PC-9 (cell line): ENCODE measurements at regions not wholly inside any gene's neighbourhood (a gene's known extent, or its start where the extent isn't known, plus 50 kb on each side); places are given as distances from the start of the nearest gene placed in this dataset.

Experiments
- CTCF ChIP-seq: fragments of 200-600 bp; sonication (generic); conservative IDR thresholded peaks from 2 replicates; pipeline ENCODE4 v1.6.1; 2017; ENCODE audit warnings: mixed run types, antibody characterized with exemption, mild to moderate bottlenecking, moderate library complexity
- EZH2 ChIP-seq: fragments of 200-600 bp; sonication (generic); IDR thresholded peaks from 2 replicates; pipeline ENCODE4 v1.8.0; 2017; ENCODE audit warnings: antibody characterized with exemption, low read depth

DNA sequence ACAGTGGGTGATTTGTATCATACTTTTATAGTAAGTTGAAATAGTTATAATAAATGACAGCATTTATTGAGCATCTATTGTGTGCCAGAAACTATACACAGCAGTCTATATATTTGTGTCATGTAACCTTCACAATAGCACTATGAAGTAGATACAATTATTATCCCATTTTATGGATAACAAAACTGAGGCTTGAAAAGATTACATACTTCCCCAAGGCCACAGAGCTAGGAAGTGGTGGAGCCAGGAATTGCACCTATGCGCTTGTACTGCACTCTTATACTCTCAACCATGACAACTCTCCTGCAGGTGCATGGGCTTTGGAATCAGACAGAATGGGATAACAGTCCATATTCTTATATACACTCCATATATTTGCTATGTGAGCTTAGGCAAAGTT, 110.6 kb upstream of the SOX5 start:
- no peak for TF ChIP-seq CTCF
- no peak for TF ChIP-seq EZH2
